MCF 10A (cell line): ENCODE measurements at regions not wholly inside any gene's neighbourhood (a gene's known extent, or its start where the extent isn't known, plus 50 kb on each side); places are given as distances from the start of the nearest gene placed in this dataset.

Experiments used
- BruUV-seq: library from RNA; stranded (reverse); fragments of 400-500 nt; replicated peaks from 2 replicates; lab custom pipeline; 2021; lab: Mats Ljungman, UMichigan
- CTCF ChIA-PET: fragments of 300-600 bp; sonication (Branson Sonifier 250); formaldehyde crosslinking; extraction: SDS; loops from one replicate; lab custom pipeline; 2021; ENCODE audit warnings: antibody characterized with exemption, inconsistent platforms; lab: Yijun Ruan, JAX
- POLR2A ChIA-PET: fragments of 300-600, 350-650 bp; sonication (Branson Sonifier 250); formaldehyde crosslinking; extraction: SDS; loops from one replicate; lab custom pipeline; 2020; ENCODE audit warnings: antibody characterized with exemption, inconsistent platforms; lab: Yijun Ruan, JAX
- DNase-seq: peaks from one replicate; pipeline ENCODE4 v3.0.0-alpha.2; 2018; ENCODE audit not compliant: unreplicated experiment
- H3K27ac Mint-ChIP-seq: one replicate; pipeline ENCODE4 v1.8.0; 2022; ENCODE audit warnings: mild to moderate bottlenecking, low read depth, mixed read lengths; ENCODE audit not compliant: unreplicated experiment
- H3K27me3 Mint-ChIP-seq: one replicate; pipeline ENCODE4 v1.8.0; 2022; ENCODE audit warnings: mixed read lengths; ENCODE audit not compliant: insufficient read depth, unreplicated experiment
- H3K36me3 Mint-ChIP-seq: one replicate; pipeline ENCODE4 v1.8.0; 2022; ENCODE audit warnings: mild to moderate bottlenecking, moderate library complexity, mixed read lengths; ENCODE audit not compliant: insufficient read depth, unreplicated experiment
- H3K4me1 Mint-ChIP-seq: one replicate; pipeline ENCODE4 v1.8.0; 2022; ENCODE audit warnings: mixed read lengths; ENCODE audit not compliant: insufficient read depth, unreplicated experiment
- H3K4me3 Mint-ChIP-seq: one replicate; pipeline ENCODE4 v1.8.0; 2022; ENCODE audit warnings: mild to moderate bottlenecking, moderate library complexity, mixed read lengths; ENCODE audit not compliant: unreplicated experiment
- H3K9me3 Mint-ChIP-seq: one replicate; pipeline ENCODE4 v1.8.0; 2022; ENCODE audit warnings: mixed read lengths; ENCODE audit not compliant: unreplicated experiment
- intact Hi-C: fragments of 100-400 bp; cut with micrococcal nuclease; formaldehyde crosslinking; loops from 2 replicates; pipeline ENCODE4 v1.14.1; 2022
- TF ChIP-seq, protein P1 (sequence below): fragments of 200-600 bp; IDR thresholded peaks from one replicate; pipeline ENCODE4 v1.8.0; 2022; ENCODE audit warnings: antibody characterized with exemption, mild to moderate bottlenecking; ENCODE audit not compliant: unreplicated experiment

DNA sequence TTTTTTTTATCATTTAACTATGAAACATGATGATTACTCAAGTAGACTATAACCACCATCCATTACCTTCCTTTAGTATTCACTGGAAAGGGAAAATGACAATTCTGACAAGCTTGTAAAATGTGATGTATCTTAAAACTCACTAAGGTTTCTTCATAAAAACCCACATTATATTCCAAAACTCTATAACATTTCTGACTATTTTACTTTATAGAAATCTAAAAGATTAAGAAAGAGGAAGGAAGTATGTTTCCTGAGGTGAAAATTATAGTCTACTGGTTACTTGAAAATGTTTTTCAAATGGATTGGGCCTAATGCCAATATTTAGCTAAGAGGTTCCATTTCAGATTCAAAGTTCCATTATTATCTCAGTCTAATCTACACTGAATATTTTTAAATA is 1982.2 kb upstream of the C9orf72 start:
- TF ChIP-seq, protein P1, sequence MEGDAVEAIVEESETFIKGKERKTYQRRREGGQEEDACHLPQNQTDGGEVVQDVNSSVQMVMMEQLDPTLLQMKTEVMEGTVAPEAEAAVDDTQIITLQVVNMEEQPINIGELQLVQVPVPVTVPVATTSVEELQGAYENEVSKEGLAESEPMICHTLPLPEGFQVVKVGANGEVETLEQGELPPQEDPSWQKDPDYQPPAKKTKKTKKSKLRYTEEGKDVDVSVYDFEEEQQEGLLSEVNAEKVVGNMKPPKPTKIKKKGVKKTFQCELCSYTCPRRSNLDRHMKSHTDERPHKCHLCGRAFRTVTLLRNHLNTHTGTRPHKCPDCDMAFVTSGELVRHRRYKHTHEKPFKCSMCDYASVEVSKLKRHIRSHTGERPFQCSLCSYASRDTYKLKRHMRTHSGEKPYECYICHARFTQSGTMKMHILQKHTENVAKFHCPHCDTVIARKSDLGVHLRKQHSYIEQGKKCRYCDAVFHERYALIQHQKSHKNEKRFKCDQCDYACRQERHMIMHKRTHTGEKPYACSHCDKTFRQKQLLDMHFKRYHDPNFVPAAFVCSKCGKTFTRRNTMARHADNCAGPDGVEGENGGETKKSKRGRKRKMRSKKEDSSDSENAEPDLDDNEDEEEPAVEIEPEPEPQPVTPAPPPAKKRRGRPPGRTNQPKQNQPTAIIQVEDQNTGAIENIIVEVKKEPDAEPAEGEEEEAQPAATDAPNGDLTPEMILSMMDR: no peak
- H3K27ac Mint-ChIP-seq: no peak overlapping the region
- POLR2A ChIA-PET: interaction anchor here (0.6 kb wide), 2 partner anchors 25 to 1500 kb away, joined by 3 read pairs; no protein-coding TSS in a partner anchor
- no TSS peak for BruUV-seq
- no peaks in the 10 kb centered on the region for H3K9me3 Mint-ChIP-seq
- no peak for DNase-seq
- CTCF ChIA-PET: interaction anchor here (0.6 to 0.7 kb wide), 5 partner anchors 75 to 1982 kb away, joined by 3 to 4 read pairs (median 3); partner anchors contain the start of gene C9orf72
- H3K4me3 Mint-ChIP-seq: no peak overlapping the region
- intact Hi-C loops: no loop called here
- H3K36me3 Mint-ChIP-seq: no peaks in the 10 kb centered on the region
- H3K4me1 Mint-ChIP-seq: peaks cover 6% of the 10 kb centered on the region
- no peaks in the 10 kb centered on the region for H3K27me3 Mint-ChIP-seq

DNA sequence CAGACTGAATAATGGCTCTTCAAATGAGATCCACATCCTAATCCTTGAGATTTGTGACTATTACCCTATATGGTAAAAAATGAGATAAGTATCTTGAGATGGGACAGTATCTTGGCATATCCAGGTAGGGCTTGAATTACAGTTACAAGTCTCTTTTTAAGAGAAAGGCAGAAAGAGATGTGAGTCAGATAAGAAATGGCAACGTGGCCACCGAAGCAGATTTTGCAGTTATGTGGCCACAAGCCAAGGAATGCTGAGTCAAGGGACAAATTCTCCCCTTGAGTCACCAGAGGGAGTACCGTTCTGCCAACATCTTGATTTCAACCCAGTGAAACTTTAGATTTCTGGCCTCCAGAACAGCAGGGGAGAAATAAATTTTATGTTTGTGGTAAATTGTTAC is 1983.0 kb upstream of the C9orf72 start:
- peak; percentile 88 for DNase-seq
- Mint-ChIP-seq H3K27me3 (no peaks in the 10 kb centered on the region), H3K36me3 (no peaks in the 10 kb centered on the region), H3K4me1 (peaks cover 6% of the 10 kb centered on the region), H3K9me3 (no peaks in the 10 kb centered on the region), H3K4me3 (no peak overlapping the region), H3K27ac (no peak overlapping the region)
- no TSS peak for BruUV-seq
- POLR2A ChIA-PET: no interaction called here
- TF ChIP-seq, protein P1: no peak
- CTCF ChIA-PET: interaction anchor here (0.7 kb wide), 1 partner anchor 1223 kb away, joined by 3 read pairs; no protein-coding TSS in a partner anchor
- intact Hi-C loops: no loop called here

DNA sequence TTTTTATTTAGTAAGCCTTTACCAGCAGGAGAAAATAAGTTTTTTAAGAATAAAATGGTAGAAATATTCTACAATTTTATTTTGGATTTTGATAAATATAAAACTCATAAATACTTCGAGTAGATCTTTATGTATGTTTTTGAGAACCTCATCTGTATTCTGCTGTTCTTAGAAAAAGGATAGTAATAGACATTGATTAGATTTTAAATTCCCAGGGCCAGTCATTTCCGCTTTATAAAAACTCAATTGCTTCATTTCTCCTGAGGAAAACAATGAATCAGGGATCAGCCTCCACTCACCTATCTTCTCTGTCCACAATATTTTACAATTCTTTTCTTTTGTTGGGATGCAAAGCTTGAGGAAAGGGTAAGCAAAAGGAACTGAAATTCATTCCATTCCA is 1983.5 kb upstream of the C9orf72 start:
- Mint-ChIP-seq H3K36me3 (no peaks in the 10 kb centered on the region), H3K27ac (no peak overlapping the region), H3K4me3 (no peak overlapping the region), H3K9me3 (no peaks in the 10 kb centered on the region), H3K27me3 (no peaks in the 10 kb centered on the region), H3K4me1 (peaks cover 6% of the 10 kb centered on the region)
- no TSS peak for BruUV-seq
- TF ChIP-seq, protein P1: no peak
- no peak for DNase-seq
- ChIA-PET POLR2A (no interaction called here), CTCF (no interaction called here)
- intact Hi-C loops: no loop called here

- Mint-ChIP-seq H3K9me3 (no peaks in the 10 kb centered on the region), H3K27me3 (no peaks in the 10 kb centered on the region), H3K27ac (no peak overlapping the region), H3K4me3 (no peak overlapping the region), H3K36me3 (no peaks in the 10 kb centered on the region), H3K4me1 (no peaks in the 10 kb centered on the region)
- ChIA-PET POLR2A (no interaction called here), CTCF (interaction anchor here (0.5 to 0.6 kb wide), 2 partner anchors 53 to 350 kb away, joined by 3 read pairs; no protein-coding TSS in a partner anchor)
- TF ChIP-seq, protein P1: no peak
- BruUV-seq: no TSS peak
- intact Hi-C loops: no loop called here
- DNase-seq: no peak
These were observed 1991.3 kb upstream of the C9orf72 start for GRCh38 chr9:29564564-29564963.
